Amniotic epithelial cell (primary cell): ENCODE measurements at regions not wholly inside any gene's neighbourhood (a gene's known extent, or its start where the extent isn't known, plus 50 kb on each side); places are given as distances from the start of the nearest gene placed in this dataset.

Source experiments
- DNase-seq: peaks from one replicate; pipeline ENCODE4 v3.0.0-alpha.2; 2010; ENCODE audit warnings: low read depth

DNA sequence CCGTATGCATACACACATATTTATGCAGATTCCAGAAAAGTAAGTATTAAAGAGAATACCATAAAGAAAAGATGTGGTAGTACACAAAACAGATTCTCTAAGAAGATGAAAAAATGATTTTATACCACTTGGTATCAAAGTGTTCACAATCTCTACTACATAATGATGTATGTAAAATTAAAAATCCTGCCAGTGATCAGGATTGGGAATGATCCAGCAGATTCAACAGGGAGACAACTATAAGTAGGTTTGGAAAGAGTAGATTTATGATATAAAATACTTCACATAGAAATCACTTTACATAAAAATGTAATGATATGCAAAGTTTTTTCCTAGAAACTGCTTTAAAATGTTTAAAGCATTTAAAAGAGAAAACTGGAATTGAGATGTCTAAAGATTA lies 447.0 kb downstream of the CNTNAP4 start:
- no peak for DNase-seq

DNA sequence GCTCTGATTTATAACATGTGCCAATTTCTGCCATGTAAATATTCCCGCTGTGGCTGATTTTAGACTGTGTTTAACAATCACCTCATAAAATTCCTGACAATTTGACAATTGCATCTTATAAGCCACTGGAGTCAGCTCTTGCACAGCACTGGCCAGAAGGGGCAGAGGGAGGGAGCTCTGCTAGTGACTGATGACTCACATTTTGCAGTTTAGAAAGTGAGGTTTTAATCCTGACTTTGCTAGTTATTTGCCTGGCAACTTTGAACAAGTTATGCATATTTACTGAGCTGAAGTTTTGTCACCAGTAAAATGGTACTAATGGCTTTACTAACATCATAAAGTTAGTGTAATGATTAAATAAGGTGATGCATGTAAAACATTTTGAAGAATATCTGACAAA lies 452.3 kb downstream of the CNTNAP4 start:
- peak; percentile 27 for DNase-seq

DNA sequence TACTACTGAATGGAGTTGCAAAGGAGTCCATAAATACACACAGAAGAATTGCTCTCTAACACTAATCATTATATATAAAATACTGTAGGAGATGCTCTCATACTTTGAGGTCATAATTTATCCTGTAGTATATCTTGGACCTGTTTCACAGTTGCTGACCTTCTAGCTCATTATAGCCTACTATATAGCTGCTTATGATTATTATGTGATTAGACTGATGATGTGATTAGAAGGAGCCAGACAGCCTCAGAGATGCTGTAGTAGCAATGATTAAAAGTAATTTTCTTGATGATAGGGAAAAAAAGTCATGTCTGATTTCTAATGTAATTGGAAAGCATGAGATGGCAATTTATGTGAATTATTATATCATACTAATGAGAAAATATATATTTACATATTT lies 455.7 kb downstream of the CNTNAP4 start:
- DNase-seq: no peak

DNA sequence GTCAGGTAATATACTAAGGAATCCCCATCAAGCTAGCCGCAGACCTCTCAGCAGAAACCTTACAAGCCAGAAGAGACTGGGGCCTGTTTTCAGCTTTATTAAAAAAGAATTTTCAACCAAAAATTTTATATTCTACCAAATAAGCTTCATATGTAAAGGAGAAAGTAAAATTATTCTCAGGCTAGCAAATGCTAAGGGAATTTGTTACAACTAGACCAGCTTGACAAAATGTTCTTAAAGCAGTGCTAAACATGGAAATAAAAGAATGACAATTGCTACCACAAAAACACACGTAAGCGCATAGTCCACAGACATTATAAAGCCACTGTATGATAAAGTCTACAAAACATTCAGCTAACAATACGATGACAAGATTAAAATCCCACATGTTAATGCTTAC lies 449.4 kb upstream of the MON1B start:
- DNase-seq: no peak

DNA sequence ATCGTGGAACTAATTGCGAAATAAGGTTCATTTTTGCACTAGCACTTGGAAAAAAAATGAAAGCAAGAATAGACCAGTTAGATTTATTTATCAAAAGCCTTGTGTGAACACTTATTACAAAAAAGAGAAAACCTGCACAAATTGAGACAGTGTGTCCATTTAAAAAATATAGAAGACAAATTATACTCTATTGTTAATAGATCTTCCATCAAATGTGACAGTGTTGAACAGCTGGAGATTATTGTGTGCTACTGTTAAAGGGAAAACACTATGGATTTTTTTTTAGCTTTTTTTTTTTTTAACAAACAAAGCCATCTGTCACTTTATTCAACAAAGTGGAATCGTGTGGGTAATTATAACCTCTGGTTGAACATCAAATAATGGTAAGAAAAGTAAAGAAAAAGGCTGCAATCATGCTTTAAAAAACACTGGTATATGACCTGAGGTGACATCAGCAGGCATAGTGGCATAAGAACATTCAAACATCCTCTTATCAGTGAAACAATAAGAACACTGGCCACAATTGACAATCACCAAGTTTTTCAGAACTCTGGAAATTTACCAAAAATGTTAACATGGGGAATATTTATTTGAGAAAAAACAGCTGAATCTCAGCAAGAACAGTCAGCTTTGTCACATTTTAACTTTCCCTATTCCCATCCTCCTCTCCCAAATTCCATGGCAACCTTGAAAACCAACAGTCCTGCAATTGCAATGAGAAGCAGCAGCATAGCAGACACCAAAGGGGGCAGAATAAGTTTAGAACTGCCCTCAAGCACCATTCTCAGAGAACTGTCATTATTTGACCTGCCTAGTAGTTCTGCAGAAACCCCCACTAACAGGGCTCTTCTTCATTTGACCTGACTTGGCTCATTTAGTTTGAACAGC lies 442.3 kb upstream of the MON1B start:
- no peak for DNase-seq

DNA sequence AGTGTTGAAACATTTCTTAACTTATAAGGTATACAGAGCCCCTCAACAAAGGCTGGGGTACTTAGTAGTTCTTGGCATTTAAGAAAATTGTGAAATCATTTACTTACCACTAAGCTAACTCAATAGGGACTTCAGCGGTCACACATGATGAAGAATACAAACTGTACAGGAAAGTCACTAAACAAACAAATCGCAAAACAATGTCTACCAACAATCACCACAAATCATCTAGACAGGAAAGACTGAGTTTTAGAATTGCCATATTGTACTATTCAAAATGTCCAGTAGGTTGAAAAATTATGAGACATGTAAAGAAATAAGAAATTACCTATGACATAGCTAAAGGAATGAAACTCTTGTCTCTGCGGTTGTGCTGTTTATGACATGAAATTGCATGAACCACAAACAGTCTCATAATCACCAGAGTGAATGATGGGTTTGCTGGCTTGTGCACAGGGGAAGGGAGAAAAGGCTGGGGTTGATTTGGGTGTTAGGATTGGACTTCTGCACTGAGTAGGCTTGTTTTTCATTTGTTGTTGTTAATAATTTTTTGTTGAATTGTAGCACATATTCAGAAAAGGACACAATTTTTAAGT lies 441.1 kb upstream of the MON1B start:
- DNase-seq: peak; percentile 65

DNA sequence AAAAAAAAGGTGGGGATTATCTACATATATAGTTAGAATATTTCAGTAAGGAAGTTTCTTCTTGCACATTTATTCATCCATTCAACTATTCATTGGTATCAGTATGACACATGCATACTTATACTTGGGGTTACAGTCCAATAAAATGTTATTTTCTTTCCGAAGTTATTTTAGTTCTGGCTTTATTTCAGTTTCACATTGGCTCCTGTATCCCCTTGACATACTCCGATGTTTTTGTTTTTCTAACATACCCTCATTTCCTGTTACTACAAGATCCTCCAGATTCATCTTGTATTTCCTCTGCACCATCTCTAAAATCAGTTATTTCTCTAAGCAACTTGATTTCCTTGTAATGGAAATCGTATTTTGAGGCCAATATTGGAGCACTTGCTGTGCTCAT lies 435.5 kb upstream of the MON1B start:
- DNase-seq: no peak

DNA sequence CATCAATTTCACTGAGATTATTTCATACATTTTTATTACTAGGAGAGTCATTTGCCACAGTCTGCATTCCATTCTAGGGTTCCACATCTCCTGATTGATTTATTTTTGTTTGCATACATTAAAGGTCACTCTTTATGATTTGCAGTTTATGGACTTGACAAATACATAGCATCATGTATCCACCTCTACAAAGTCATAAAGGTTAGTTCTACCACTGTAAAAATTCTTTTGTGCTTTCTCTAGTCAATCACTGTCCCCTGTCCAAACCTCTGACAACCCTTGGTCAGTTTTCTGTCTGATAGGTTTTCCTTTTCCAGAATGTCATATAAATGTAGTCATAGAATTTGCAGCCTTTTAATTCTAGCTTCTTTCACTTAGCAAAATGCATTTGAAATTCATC lies 434.6 kb upstream of the MON1B start:
- no peak for DNase-seq

DNA sequence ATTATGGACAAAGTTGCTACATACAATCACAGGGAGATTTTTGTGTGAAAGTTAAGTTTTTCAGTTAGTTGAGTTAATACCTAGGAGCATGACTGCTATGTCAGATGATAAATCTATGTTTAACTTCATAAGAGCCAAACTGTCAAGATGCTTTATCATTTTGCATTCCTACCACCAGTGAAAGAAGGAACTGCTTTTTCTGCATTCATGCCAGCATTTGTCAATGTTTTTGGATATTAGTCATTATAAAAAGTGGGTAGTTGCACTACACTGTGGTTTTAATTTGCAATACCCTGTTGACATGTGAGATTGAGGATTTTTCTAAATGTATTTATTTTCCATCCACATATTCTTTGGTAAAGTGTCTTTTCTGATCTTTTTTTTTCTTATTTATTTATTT lies 434.0 kb upstream of the MON1B start:
- DNase-seq: peak; percentile 71

DNA sequence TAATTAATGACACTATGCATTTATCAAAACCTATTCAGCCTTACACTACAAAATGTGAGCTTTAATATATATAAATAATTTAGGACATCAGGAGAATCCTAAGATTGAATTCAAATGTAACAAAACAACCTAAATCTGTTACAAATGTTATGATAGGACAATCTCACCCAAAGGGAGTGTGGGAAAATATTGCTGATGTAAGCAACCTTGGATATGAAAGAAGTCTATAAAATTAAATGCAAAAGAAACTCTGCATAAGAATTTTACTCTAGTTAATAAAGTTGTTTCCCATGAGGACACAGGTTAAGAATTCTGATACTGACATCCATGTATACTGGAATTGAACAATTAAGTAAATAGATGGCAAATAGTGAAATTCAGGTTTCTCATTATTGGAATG lies 424.5 kb upstream of the MON1B start:
- no peak for DNase-seq

DNA sequence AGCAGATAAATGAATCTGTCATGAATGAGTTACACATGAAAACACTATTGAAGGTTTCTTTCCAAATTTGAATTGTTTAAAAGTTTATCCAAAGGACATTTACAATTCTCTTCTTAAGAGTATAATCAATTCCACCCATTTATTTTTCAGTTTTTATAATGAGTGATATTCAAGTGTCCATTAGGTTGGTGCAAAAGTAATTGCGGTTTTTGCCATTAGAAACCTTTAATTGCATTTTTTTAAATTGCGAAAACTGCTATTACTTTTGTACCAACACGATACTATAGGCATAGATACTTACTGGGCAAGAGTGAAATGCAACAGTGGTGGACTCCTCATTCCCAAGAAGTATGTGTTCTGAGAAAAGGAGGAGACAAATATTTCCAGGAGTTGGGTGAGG lies 422.7 kb upstream of the MON1B start:
- DNase-seq: no peak

DNA sequence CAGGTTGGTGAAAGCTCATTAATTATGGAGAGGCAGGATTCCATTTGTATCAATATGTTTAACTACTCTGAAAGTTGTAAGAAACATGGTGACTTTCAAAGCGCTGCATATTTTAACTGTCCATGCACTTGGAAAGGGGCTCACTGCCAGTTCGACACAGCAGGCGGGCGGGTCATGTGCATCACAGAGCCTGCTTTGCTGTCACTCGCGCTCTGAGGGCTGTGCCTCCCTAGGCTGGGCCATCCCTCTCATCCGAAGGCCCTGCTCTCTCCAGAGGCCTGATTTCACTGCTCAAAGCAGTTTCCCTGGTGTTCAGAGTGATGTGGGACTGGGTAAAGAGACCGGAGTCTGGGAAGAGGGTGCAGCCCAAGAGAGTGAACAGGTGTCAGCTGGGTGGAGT lies 422.0 kb upstream of the MON1B start:
- no peak for DNase-seq

DNA sequence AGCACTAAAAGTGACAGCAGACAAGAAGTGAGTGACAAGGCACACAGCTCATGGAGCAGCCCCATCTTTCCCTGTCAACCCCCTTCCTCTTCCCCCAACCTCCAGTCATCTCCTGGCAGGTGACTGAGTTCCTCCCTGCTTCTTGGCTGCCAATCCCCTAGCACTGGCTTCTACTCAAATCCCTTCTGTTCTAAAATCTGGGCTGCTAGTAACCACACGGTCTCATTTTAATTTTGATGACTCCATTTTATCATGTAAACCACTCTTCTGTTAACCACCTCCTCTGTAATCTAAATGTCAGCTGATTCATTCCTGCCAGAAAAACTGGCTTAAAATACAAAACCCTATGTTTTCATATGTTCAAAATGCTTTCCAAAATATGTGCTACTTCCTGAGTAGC lies 419.8 kb upstream of the MON1B start:
- DNase-seq: no peak

DNA sequence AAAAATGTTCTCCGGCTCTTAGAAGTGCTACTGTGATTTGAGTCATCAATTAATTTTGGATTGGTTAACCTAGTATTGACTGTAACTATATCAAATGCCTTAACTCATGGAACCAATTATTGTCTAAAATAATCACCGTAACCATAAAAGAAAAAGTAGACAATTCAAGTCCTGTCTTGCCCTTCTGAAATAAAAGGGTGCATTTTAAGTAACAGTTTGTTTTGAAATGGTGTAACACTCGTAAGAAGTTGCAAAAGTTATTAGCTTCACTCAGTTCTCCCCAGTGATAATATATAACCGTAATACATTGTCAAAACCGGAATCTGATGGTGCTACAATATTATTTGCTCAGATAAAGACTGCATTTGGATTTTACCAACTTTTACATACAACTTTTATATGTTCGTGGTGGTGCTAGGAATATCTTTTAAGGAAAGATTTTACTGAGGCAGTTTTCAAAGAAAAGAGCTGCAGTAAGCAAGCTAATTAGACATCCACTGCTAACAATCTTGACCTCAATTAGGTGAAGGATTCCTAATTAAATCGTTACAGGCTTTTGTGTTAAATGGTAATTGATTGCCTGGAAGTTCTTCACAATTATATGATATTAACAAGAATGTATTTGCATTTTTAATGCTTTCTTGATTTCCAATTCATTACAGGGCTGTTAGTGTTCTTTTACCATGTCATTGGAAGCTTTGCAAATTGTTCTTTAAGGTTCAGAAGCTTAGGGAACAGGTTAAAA lies 413.1 kb upstream of the MON1B start:
- DNase-seq: no peak

DNA sequence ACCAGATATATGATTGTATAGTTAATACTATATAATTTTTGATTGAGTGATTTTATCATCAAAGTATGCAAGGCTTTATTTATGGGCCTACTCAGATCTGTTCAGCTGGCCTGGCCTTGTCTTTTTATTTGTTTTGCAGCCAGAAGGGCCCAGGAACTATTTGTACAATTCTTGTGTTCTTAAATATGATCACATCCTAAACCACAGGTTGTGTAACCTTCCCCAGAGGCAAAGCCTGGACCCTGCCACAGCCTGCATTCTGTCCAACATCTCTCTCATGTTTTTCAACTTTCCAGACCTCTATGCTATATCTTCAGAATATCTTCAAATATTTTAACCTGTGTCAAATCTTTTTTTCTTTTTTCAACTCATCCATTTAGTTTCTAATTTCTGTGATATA lies 410.4 kb upstream of the MON1B start:
- peak; percentile 94 for DNase-seq

DNA sequence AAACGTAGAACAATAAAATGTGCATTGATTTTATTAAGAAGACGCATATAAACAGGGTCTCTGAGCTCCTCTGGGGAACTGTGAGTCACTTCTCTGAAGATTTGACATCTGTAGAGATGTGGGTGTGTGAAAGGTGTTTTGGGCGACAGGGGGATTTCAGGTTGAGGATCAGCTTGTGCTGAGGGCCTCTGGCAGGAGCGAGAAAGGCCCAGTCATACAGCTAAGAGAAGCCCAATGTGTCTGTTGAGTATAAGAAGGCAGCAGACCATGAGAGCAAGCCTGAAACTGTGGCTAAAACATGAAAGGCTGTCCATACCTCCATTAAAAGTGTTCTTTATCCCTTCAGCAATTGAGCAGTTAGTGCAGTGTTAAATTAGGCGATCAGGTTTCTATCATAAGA lies 406.5 kb upstream of the MON1B start:
- DNase-seq: no peak

DNA sequence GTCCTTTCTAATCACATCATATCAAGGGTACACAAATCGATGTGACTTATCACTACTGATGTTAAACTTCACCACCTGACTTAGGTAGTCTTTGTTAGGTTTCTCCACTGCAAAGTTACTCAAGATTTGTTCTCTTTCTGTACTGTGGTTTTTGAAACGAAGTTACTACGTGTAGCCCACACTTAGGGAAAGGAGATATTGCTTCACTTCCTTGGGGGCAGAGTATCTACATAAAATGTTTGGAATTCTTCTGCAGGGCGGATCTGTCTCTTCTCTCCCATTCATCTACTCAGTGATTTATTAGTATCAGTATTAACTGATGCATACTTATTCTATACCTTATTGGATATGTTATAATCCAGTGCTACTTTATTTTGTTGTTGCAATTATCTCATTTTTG lies 403.6 kb upstream of the MON1B start:
- peak; percentile 89 for DNase-seq

DNA sequence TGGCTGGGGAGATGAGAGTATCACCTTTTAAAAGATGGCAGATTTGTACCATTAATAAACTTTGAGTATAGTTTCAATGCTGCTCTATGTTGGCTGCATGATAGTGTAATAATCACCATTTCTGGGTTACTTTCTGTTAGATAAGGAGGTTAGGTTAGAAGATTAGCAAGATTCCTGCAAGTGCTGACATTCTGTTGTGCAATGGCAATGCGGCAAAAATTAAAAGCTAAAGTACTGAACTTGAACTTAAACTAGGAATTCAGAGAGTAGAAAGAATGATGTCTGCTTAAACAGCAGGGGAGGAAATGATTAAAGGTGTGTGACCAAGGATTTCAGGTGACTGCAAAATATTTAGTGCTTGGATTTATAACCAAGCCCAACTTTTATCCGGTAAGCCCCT lies 399.8 kb upstream of the MON1B start:
- peak; percentile 56 for DNase-seq

DNA sequence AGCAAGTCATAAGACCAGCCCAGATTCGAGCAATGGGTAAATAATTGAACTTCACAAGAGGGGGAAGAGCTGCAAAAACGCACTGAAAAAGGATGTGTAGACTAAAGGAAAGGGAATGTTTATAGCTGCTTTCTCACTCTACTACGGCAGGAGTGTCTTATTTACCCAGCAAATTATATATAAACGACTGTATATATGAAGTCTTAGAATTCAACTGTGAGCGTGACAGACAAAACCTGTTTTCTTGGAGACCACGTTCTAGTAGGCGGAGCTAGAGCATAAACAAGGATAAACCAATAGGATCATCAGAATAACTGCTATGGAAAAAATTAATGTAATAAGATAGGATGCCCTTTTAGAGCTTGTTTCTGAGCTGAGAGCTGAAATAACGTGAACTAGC lies 394.6 kb upstream of the MON1B start:
- DNase-seq: no peak

DNA sequence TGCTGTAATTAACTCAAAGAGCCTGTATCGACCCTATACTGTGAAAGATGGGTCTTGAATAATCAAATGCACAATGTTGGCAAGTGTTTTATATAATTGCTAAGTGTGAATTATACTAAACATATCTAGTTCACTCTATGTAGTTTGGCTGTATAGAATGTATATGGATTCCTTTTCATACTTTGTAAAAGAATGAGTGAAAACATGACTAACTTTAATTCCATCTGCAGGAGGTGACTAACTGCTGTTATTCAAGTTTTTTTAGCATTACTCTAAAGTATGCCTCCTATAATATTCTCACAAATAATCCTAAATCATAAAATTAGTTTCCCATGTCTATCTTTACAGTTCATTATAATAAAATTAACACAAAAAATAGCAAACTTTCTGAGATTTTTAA lies 394.0 kb upstream of the MON1B start:
- DNase-seq: no peak

DNA sequence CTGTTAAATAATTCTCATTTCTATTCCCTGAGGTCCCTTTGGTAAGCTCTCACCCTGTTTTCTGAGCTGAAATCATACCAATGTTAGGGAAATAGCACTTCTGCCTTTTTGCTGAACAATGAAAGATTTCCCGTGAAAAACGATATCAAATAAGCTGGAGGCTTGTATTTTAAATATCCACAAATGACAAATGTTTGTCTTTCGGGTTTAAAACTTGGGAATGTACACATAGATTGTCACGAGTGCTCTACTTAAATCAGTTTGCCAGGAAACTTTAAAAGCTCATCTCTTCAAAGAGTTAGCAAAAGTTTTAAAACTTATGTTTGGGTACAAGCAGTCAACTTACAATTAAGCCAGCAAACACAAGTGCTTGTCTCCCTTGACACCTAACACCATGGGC lies 393.5 kb upstream of the MON1B start:
- no peak for DNase-seq

DNA sequence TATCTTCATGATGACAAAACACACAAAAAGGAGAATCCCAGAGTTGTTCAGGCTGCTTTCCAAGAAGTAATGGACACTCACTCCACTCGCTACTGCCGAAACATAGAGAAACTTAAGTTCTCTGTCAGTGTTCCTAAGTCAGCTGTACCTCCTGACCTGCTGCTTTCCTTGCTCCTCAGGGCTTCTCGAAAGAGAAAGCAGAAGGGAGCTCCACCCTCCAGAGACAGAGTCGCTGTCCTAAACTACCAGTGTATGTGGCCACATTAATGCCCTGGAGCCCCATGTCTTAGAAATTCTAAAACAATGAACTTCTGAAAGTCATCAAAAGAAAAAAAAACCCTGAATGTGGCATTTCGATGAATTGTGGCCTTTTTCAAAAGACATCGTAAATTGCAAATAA lies 390.8 kb upstream of the MON1B start:
- no peak for DNase-seq

DNA sequence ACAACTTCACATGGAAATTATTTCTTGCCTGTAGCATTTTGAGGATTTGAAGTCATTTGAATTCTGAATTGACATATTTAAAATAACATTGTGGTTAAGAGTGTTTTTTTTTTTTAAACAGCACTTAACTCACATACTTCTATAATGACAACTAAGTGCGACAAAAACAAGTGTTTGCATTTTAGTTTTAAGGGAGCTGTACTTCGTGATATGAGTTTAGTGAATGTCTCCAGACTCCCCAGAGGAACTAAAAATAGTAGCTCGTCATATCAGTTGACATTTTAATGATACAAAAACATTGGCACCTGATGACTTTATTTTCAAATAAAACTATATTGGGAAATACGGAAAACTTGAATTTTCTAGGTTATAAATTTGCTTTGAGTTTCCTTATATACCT lies 389.6 kb upstream of the MON1B start:
- no peak for DNase-seq
